ENCODE measurements at regions not wholly inside any gene's neighbourhood (a gene's known extent, or its start where the extent isn't known, plus 50 kb on each side); places are given as distances from the start of the nearest gene placed in this dataset.

- ChIA-PET CTCF (no interaction called here), POLR2A (no interaction called here)
- Histone ChIP-seq H3K4me2 (replicated peaks; ENCODE audit: low read depth, low read length, poor library complexity, severe bottlenecking) (no peak overlapping the region), H3K4me1 (ENCODE audit: control insufficient read depth in 2 of 2, insufficient read depth in 2 of 2, low read length in 2 of 2) (no peaks in the 10 kb centered on the region), H3K27me3 (replicated peaks in 1 of 4; ENCODE audit: control extremely low read depth in 1 of 4, control insufficient read depth in 3 of 4, insufficient read depth in 4 of 4, low read length in 3 of 4) (no peaks in the 10 kb centered on the region), H3K4me3 (ENCODE audit: control extremely low read depth in 1 of 5, extremely low read depth in 1 of 5, insufficient read depth in 1 of 5, low read depth in 2 of 5, low read length in 4 of 5) (no peak overlapping the region), H3K9me3 (ENCODE audit: control extremely low read depth in 1 of 3, control insufficient read depth in 2 of 3, insufficient read depth in 1 of 3, low read length in 2 of 3) (peaks cover 0 to 2% (median 0%) of the 10 kb centered on the region in 3 donors), H3K36me3 (replicated peaks in 1 of 2; ENCODE audit: control extremely low read depth in 1 of 2, control insufficient read depth in 1 of 2, extremely low read depth in 1 of 2, insufficient read depth in 2 of 2, low read length in 1 of 2) (no peaks in the 10 kb centered on the region), H2AFZ (ENCODE audit: insufficient read depth, low read depth, low read length, poor library complexity, severe bottlenecking) (no peak overlapping the region), H3K9ac (ENCODE audit: low read length) (no peak overlapping the region), H4K20me1 (ENCODE audit: control insufficient read depth, insufficient read depth, low read length, poor library complexity, severe bottlenecking) (no peaks in the 10 kb centered on the region), H3K27ac (ENCODE audit: low read length in 2 of 2) (no peak overlapping the region), H3K79me2 (ENCODE audit: control insufficient read depth, insufficient read depth, low read length) (no peaks in the 10 kb centered on the region)
- peaks cover 5% of the 10 kb centered on the region for H3K9me3 Mint-ChIP-seq (ENCODE audit: insufficient read depth)
- TF ChIP-seq CTCF (IDR thresholded peaks at IDR 0.05) (no peak), EZH2 (IDR thresholded peaks at IDR 0.05; ENCODE audit: borderline replicate concordance, insufficient read depth, low read depth, low read length, poor library complexity, severe bottlenecking) (no peak)
- intact Hi-C loops (cut with micrococcal nuclease) = no loop called here
- H3K27me3 Mint-ChIP-seq = no peaks in the 10 kb centered on the region
- no peak overlapping the region for H3K27ac Mint-ChIP-seq
- no peaks in the 10 kb centered on the region for H3K4me1 Mint-ChIP-seq
- DNase-seq (no peak), ATAC-seq (ENCODE audit: low read depth) (no peak)
- no peak overlapping the region for H3K4me3 Mint-ChIP-seq
Measured at GRCh38 chr3:166877971-166878370, 502.1 kb downstream of the ZBBX start.

GRCh38 chr3:166864473-166865467 lies 515.3 kb downstream of the ZBBX start:
- H3K4me1 ChIP-seq (ENCODE audit: control insufficient read depth in 2 of 2, insufficient read depth in 2 of 2, low read length in 2 of 2) = no peaks in the 10 kb centered on the region
- H2AFZ ChIP-seq (ENCODE audit: insufficient read depth, low read depth, low read length, poor library complexity, severe bottlenecking) = no peak overlapping the region
- no peak overlapping the region for H3K4me3 ChIP-seq (ENCODE audit: control extremely low read depth in 1 of 5, extremely low read depth in 1 of 5, insufficient read depth in 1 of 5, low read depth in 2 of 5, low read length in 4 of 5)
- 77% methylated on average over 10 of the region's 10 CpGs for WGBS (ENCODE audit: insufficient coverage)
- H3K36me3 ChIP-seq (replicated peaks in 1 of 2; ENCODE audit: control extremely low read depth in 1 of 2, control insufficient read depth in 1 of 2, extremely low read depth in 1 of 2, insufficient read depth in 2 of 2, low read length in 1 of 2) = no peaks in the 10 kb centered on the region
- peaks cover 0 to 18% (median 7%) of the 10 kb centered on the region in 3 donors for H3K9me3 ChIP-seq (ENCODE audit: control extremely low read depth in 1 of 3, control insufficient read depth in 2 of 3, insufficient read depth in 1 of 3, low read length in 2 of 3)
- Mint-ChIP-seq H3K4me1 (no peaks in the 10 kb centered on the region), H3K9me3 (ENCODE audit: insufficient read depth) (peaks cover 2% of the 10 kb centered on the region), H3K27me3 (no peaks in the 10 kb centered on the region), H3K4me3 (no peak overlapping the region), H3K27ac (no peak overlapping the region)
- H3K9ac ChIP-seq (ENCODE audit: low read length) = no peak overlapping the region
- no peaks in the 10 kb centered on the region for H3K79me2 ChIP-seq (ENCODE audit: control insufficient read depth, insufficient read depth, low read length)
- ChIA-PET POLR2A (no interaction called here), CTCF (no interaction called here)
- TF ChIP-seq CTCF (IDR thresholded peaks at IDR 0.05) (no peak), EZH2 (IDR thresholded peaks at IDR 0.05; ENCODE audit: borderline replicate concordance, insufficient read depth, low read depth, low read length, poor library complexity, severe bottlenecking) (no peak)
- no peak for DNase-seq
- H4K20me1 ChIP-seq (ENCODE audit: control insufficient read depth, insufficient read depth, low read length, poor library complexity, severe bottlenecking) = no peaks in the 10 kb centered on the region
- intact Hi-C loops (cut with micrococcal nuclease) = no loop called here
- H3K27ac ChIP-seq (ENCODE audit: low read length in 2 of 2) = no peak overlapping the region
- ATAC-seq (ENCODE audit: low read depth) = no peak
- H3K27me3 ChIP-seq (replicated peaks in 1 of 4; ENCODE audit: control extremely low read depth in 1 of 4, control insufficient read depth in 3 of 4, insufficient read depth in 4 of 4, low read length in 3 of 4) = no peaks in the 10 kb centered on the region
- no peak overlapping the region for H3K4me2 ChIP-seq (replicated peaks; ENCODE audit: low read depth, low read length, poor library complexity, severe bottlenecking)
